MM.1S (cell line): ENCODE measurements at regions not wholly inside any gene's neighbourhood (a gene's known extent, or its start where the extent isn't known, plus 50 kb on each side); places are given as distances from the start of the nearest gene placed in this dataset.
"Not testable (repeated sequence)": the region's sequence is repeated elsewhere in the genome, so short reads cannot be mapped to it uniquely, and the experiment has no call there.

Experiments
- DNase-seq: peaks from one replicate; pipeline ENCODE4 v3.0.0-alpha.2; 2015
- H2AFZ ChIP-seq: fragments of 300-600 bp; sonication (generic); 2 replicates; pipeline ENCODE4 v1.6.0; 2016; ENCODE audit warnings: antibody characterized with exemption, low read length
- H3F3A ChIP-seq: fragments of 300-600 bp; sonication (generic); 2 replicates; pipeline ENCODE4 v1.6.1; 2016; ENCODE audit warnings: mild to moderate bottlenecking, antibody characterized with exemption, low read length, moderate library complexity, mixed read lengths; ENCODE audit not compliant: insufficient read depth
- H3K27ac ChIP-seq: fragments of 300-600 bp; sonication (generic); 2 replicates; pipeline ENCODE4 v1.5.1; 2016; ENCODE audit warnings: mild to moderate bottlenecking, low read length
- H3K27me3 ChIP-seq: fragments of 300-600 bp; sonication (generic); replicated peaks from 2 replicates; pipeline ENCODE4 v1.6.0; 2016; ENCODE audit warnings: low read length; ENCODE audit not compliant: insufficient read depth
- H3K36me3 ChIP-seq: fragments of 300-600 bp; sonication (generic); replicated peaks from 2 replicates; pipeline ENCODE4 v1.6.1; 2016; ENCODE audit warnings: mild to moderate bottlenecking, low read length, mixed read lengths; ENCODE audit not compliant: insufficient read depth
- H3K4me1 ChIP-seq: fragments of 300-600 bp; sonication (generic); 2 replicates; pipeline ENCODE4 v1.6.1; 2016; ENCODE audit warnings: low read length, mixed read lengths
- H3K4me2 ChIP-seq: fragments of 300-600 bp; sonication (generic); 2 replicates; pipeline ENCODE4 v1.6.0; 2016; ENCODE audit warnings: low read depth, low read length
- H3K4me3 ChIP-seq: fragments of 300-600 bp; sonication (generic); 2 replicates; pipeline ENCODE4 v1.5.1; 2016; ENCODE audit warnings: low read length, mixed read lengths
- H3K79me2 ChIP-seq: fragments of 300-600 bp; sonication (generic); 2 replicates; pipeline ENCODE4 v1.6.1; 2016; ENCODE audit warnings: mixed run types, low read length, mixed read lengths
- H3K9ac ChIP-seq: fragments of 300-600 bp; sonication (generic); 2 replicates; pipeline ENCODE4 v1.6.1; 2016; ENCODE audit warnings: low read length, mixed read lengths
- H3K9me2 ChIP-seq: fragments of 300-600 bp; sonication (generic); replicated peaks from 2 replicates; pipeline ENCODE4 v1.6.1; 2016; ENCODE audit warnings: mild to moderate bottlenecking, low read length, mixed read lengths; ENCODE audit not compliant: insufficient read depth
- H3K9me3 ChIP-seq: fragments of 300-600 bp; sonication (generic); replicated peaks from 2 replicates; pipeline ENCODE4 v1.6.1; 2016; ENCODE audit warnings: mild to moderate bottlenecking, low read length, mixed read lengths; ENCODE audit not compliant: insufficient read depth
- H4K20me1 ChIP-seq: fragments of 300-600 bp; sonication (generic); 2 replicates; pipeline ENCODE4 v1.6.1; 2016; ENCODE audit warnings: mild to moderate bottlenecking, low read length, moderate library complexity, mixed read lengths; ENCODE audit not compliant: insufficient read depth
- CTCF ChIP-seq: fragments of 300-600 bp; sonication (generic); IDR thresholded peaks from 2 replicates; pipeline ENCODE4 v1.5.1; 2016; ENCODE audit warnings: antibody characterized with exemption, low read length, mixed read lengths
- EZH2 ChIP-seq: fragments of 300-600 bp; sonication (generic); optimal IDR thresholded peaks from 2 replicates; pipeline ENCODE3; 2017; ENCODE audit warnings: low read depth, mild to moderate bottlenecking, antibody characterized with exemption, low read length, mixed read lengths
- EZH2phosphoT487 ChIP-seq: fragments of 300-600 bp; sonication (generic); IDR thresholded peaks from 2 replicates; pipeline ENCODE4 v1.6.1; 2018; ENCODE audit warnings: antibody characterized with exemption, low read length

- Histone ChIP-seq H2AFZ (no peak overlapping the region), H3K27me3 (no peaks in the 10 kb centered on the region), H3K4me2 (no peak overlapping the region), H3K9me2 (no peaks in the 10 kb centered on the region), H4K20me1 (no peaks in the 10 kb centered on the region), H3F3A (no peaks in the 10 kb centered on the region), H3K36me3 (no peaks in the 10 kb centered on the region), H3K79me2 (no peaks in the 10 kb centered on the region), H3K4me3 (no peak overlapping the region), H3K27ac (no peak overlapping the region), H3K9me3 (no peaks in the 10 kb centered on the region), H3K4me1 (peaks cover 25% of the 10 kb centered on the region), H3K9ac (no peak overlapping the region)
- TF ChIP-seq CTCF (no peak), EZH2 (no peak)
- DNase-seq = no peak
Observed at GRCh38 chr20:4468114-4468513, 218.1 kb upstream of the PRNP start.

GRCh38 chr20:4465855-4466545 is 216.9 kb upstream of the ADRA1D start:
- Histone ChIP-seq H3K36me3 (no peaks in the 10 kb centered on the region), H3K4me1 (peaks cover 19% of the 10 kb centered on the region), H4K20me1 (no peaks in the 10 kb centered on the region), H3K9me2 (no peaks in the 10 kb centered on the region), H3K27ac (no peak overlapping the region), H3K9ac (no peak overlapping the region), H2AFZ (no peak overlapping the region), H3K4me2 (no peak overlapping the region), H3K27me3 (no peaks in the 10 kb centered on the region), H3F3A (no peaks in the 10 kb centered on the region), H3K4me3 (no peak overlapping the region), H3K79me2 (no peaks in the 10 kb centered on the region), H3K9me3 (no peaks in the 10 kb centered on the region)
- TF ChIP-seq EZH2phosphoT487 = no peak
- no peak for TF ChIP-seq EZH2
- TF ChIP-seq CTCF = no peak
- DNase-seq = no peak

- Histone ChIP-seq H4K20me1 (no peaks in the 10 kb centered on the region), H3K9ac (no peak overlapping the region), H3K4me1 (peaks cover 11% of the 10 kb centered on the region), H2AFZ (no peak overlapping the region), H3K27ac (no peak overlapping the region), H3K79me2 (no peaks in the 10 kb centered on the region), H3K4me2 (no peak overlapping the region), H3K27me3 (no peaks in the 10 kb centered on the region), H3K4me3 (no peak overlapping the region), H3F3A (no peaks in the 10 kb centered on the region), H3K9me2 (no peaks in the 10 kb centered on the region), H3K9me3 (no peaks in the 10 kb centered on the region), H3K36me3 (no peaks in the 10 kb centered on the region)
- no peak for DNase-seq
- no peak for TF ChIP-seq EZH2
- TF ChIP-seq CTCF = no peak
- TF ChIP-seq EZH2phosphoT487 = no peak
Observed at GRCh38 chr20:4465212-4465611, 216.1 kb upstream of the ADRA1D start.

- not testable (repeated sequence) for H3K9me3 ChIP-seq, H3K9ac ChIP-seq, DNase-seq
Observed at GRCh38 chr20:4462801-4463200, 213.7 kb upstream of the ADRA1D start.

More at GRCh38 chr20:4462801-4463200, 213.7 kb upstream of the ADRA1D start:
- H3K4me3 ChIP-seq, H2AFZ ChIP-seq, H3K4me2 ChIP-seq, H3K27me3 ChIP-seq, H3K27ac ChIP-seq, H3F3A ChIP-seq, H3K9me2 ChIP-seq, H4K20me1 ChIP-seq, H3K36me3 ChIP-seq, H3K4me1 ChIP-seq, H3K79me2 ChIP-seq: not testable (repeated sequence)
